NCI-H187 treated with DMSO at 0.1 percent for 48 hours (cell line): ENCODE measurements at regions not wholly inside any gene's neighbourhood (a gene's known extent, or its start where the extent isn't known, plus 50 kb on each side); places are given as distances from the start of the nearest gene placed in this dataset.

Experiments
- DNase-seq: peaks from one replicate; lab custom pipeline; 2025; lab: John Stamatoyannopoulos, UW

GRCh38 chr13:48891586-48891985 lies 84.1 kb upstream of the FNDC3A start:
- no peak for DNase-seq

GRCh38 chr13:48892053-48892687 lies 83.5 kb upstream of the FNDC3A start:
- no peak for DNase-seq

GRCh38 chr13:48892688-48893075 lies 83.0 kb upstream of the FNDC3A start:
- DNase-seq = no peak

- DNase-seq = no peak
Measured at GRCh38 chr13:48896312-48896711, 79.4 kb upstream of the FNDC3A start.

GRCh38 chr13:48901781-48902180 lies 73.9 kb upstream of the FNDC3A start:
- no peak for DNase-seq

- no peak for DNase-seq
Measured at GRCh38 chr13:48902368-48902767, 73.3 kb upstream of the FNDC3A start.

- no peak for DNase-seq
Measured at GRCh38 chr13:48904668-48905290, 70.9 kb upstream of the FNDC3A start.

GRCh38 chr13:48906200-48906599 lies 69.5 kb upstream of the FNDC3A start:
- no peak for DNase-seq

GRCh38 chr13:48908381-48909055 lies 67.2 kb upstream of the FNDC3A start:
- no peak for DNase-seq

- no peak for DNase-seq
Measured at GRCh38 chr13:48909056-48909389, 66.7 kb upstream of the FNDC3A start.

- no peak for DNase-seq
Measured at GRCh38 chr13:48910686-48911085, 65.0 kb upstream of the FNDC3A start.

GRCh38 chr13:48919751-48920150 lies 56.0 kb upstream of the FNDC3A start:
- DNase-seq = no peak

GRCh38 chr13:48920730-48921129 lies 55.0 kb upstream of the FNDC3A start:
- no peak for DNase-seq

GRCh38 chr13:48923376-48923775 lies 52.3 kb upstream of the FNDC3A start:
- no peak for DNase-seq

GRCh38 chr13:48925001-48925400 lies 50.7 kb upstream of the FNDC3A start:
- no peak for DNase-seq
